Gastroesophageal sphincter (tissue), 4 donors: ENCODE measurements at regions not wholly inside any gene's neighbourhood (a gene's known extent, or its start where the extent isn't known, plus 50 kb on each side); places are given as distances from the start of the nearest gene placed in this dataset.

Experiments
- ATAC-seq: fragments of 150-250 bp; one replicate; pipeline ENCODE4 v1.9.1; 2016; ENCODE audit warnings: mild to moderate bottlenecking, moderate library complexity
- H3K27ac ChIP-seq, 4 donors: fragments of 200-600 bp; sonication (generic) in 3 of 4; 1 replicate in 3 of 4; 2 replicates in 1 of 4; pipeline ENCODE4 v1.5.1; 2016 to 2019
- H3K27me3 ChIP-seq: fragments of 200-600 bp; sonication (generic); one replicate; pipeline ENCODE4 v1.5.1; 2019
- H3K36me3 ChIP-seq, 2 donors: fragments of 200-600 bp; sonication (generic); one replicate each; pipeline ENCODE4 v1.5.1; 2019; ENCODE audit warnings: control low read depth in 1 of 2
- H3K4me1 ChIP-seq, 3 donors: fragments of 200-600 bp; sonication (generic); 1 replicate in 2 of 3; 2 replicates in 1 of 3; pipeline ENCODE4 v1.5.1; 2016 to 2019; ENCODE audit warnings: control low read depth in 2 of 3
- H3K4me3 ChIP-seq, 2 donors: fragments of 200-600 bp; sonication (generic); one replicate each; pipeline ENCODE4 v1.5.1; 2019; ENCODE audit warnings: mild to moderate bottlenecking in 1 of 2, moderate library complexity in 1 of 2
- H3K9me3 ChIP-seq, 3 donors: fragments of 200-600 bp; sonication (generic); one replicate each; pipeline ENCODE4 v1.5.1; 2017 to 2019; ENCODE audit warnings: control low read depth in 2 of 3
- CTCF ChIP-seq, 4 experiments: fragments of 200-600 bp in 2 of 4; fragments of 450-650 bp in 2 of 4; sonication (generic) in 1 of 4; IDR thresholded peaks; one replicate each; pipeline ENCODE4 v1.5.1; 2017 to 2019; ENCODE audit warnings: antibody characterized with exemption in 4 of 4, mild to moderate bottlenecking in 2 of 4, moderate library complexity in 2 of 4
- EP300 ChIP-seq: sonication (generic); formaldehyde crosslinking; IDR thresholded peaks from one replicate; pipeline ENCODE4 v1.6.1; 2017; ENCODE audit warnings: antibody characterized with exemption, mild to moderate bottlenecking
- POLR2A ChIP-seq, 2 donors: fragments of 450-650 bp; IDR thresholded peaks; one replicate each; pipeline ENCODE4 v1.6.1; 2017; ENCODE audit warnings: antibody characterized with exemption in 2 of 2, mild to moderate bottlenecking in 2 of 2, moderate library complexity in 1 of 2
- POLR2AphosphoS5 ChIP-seq: sonication (generic); formaldehyde crosslinking; IDR thresholded peaks from one replicate; pipeline ENCODE4 v1.6.1; 2017; ENCODE audit warnings: antibody characterized with exemption
- WGBS, 2 donors: methylation state at CpG; one replicate each; pipeline ENCODE4 v1.1.5; 2018; ENCODE audit warnings: low coverage in 1 of 2; 5-methylcytosine and 5-hydroxymethylcytosine counted together

- H3K27ac ChIP-seq, result no peak overlapping the region
Observed at GRCh38 chr22:33221568-33221967, 163.4 kb upstream of the SYN3 start.

GRCh38 chr22:33220476-33221080 is 162.4 kb upstream of the SYN3 start:
- H3K27ac ChIP-seq, result no peak overlapping the region

More at GRCh38 chr22:33221568-33221967, 163.4 kb upstream of the SYN3 start:
- Histone ChIP-seq H3K4me1 (no peaks in the 10 kb centered on the region), H3K27me3 (peaks cover 11% of the 10 kb centered on the region), H3K4me3 (peak overlapping the region in 1 of 2 donors; percentile 23), H3K9me3 (no peaks in the 10 kb centered on the region), H3K36me3 (no peaks in the 10 kb centered on the region)
- 46 to 47% methylated on average over 3 of the region's 3 CpGs for whole genome bisulfite sequencing, 2 donors
- TF ChIP-seq CTCF (IDR thresholded peaks at IDR 0.05) (no peak), EP300 (no peak), POLR2AphosphoS5 (no peak), POLR2A (IDR thresholded peaks at IDR 0.05) (no peak)
- ATAC-seq, result peak; percentile 50

DNA sequence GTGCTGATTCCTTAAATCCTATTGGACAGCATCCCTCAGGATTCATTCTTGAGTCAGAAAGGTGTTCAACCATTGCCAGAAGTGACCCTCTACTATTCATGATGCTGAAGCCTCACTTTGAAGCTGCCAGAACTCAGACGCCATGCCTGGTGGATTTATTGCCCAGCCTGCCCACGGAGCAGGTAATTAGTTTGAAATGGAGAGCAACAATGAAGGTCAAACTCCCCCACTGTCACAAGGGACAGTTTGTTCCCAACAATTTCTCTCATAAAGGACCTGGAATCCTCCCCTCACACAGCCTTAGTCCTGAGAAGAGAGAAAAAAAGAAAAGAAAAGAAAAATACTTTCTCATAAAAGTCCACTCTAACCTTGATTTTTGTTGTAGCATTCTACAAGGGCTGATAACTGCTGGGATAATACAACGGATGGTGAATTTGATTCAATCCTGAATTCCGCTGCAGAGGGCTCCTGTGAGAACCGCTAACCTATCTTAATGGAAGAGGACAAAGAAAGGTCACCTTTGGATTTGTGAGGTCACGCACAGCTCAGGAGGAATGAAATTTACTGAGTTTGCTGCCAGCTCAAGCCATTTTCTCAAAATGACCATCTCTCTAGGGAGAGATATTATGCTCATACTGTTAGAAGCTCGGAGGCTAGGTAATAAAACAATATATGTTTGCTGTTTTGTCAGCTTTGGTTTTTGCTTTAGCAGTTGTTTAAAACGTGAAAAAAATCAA is 161.6 kb upstream of the SYN3 start:
- H3K4me1 ChIP-seq, result no peaks in the 10 kb centered on the region
- 54 to 64% methylated on average over 6 to 7 of the region's 8 CpGs for WGBS, 2 donors
- H3K27ac ChIP-seq, result no peak overlapping the region
- no peaks in the 10 kb centered on the region for H3K36me3 ChIP-seq
- peaks cover 11% of the 10 kb centered on the region for H3K27me3 ChIP-seq
- H3K9me3 ChIP-seq, result no peaks in the 10 kb centered on the region
- ATAC-seq, result no peak
- TF ChIP-seq POLR2A (IDR thresholded peaks at IDR 0.05), result no peak
- TF ChIP-seq CTCF (IDR thresholded peaks at IDR 0.05), result no peak
- no peak for TF ChIP-seq POLR2AphosphoS5
- no peak for TF ChIP-seq EP300
- H3K4me3 ChIP-seq, result no peak overlapping the region

More at GRCh38 chr22:33220476-33221080, 162.4 kb upstream of the SYN3 start:
- Histone ChIP-seq H3K4me1 (no peaks in the 10 kb centered on the region), H3K36me3 (no peaks in the 10 kb centered on the region), H3K27me3 (peaks cover 11% of the 10 kb centered on the region), H3K4me3 (peak overlapping the region in 1 of 2 donors; percentile 23), H3K9me3 (no peaks in the 10 kb centered on the region)
- ATAC-seq, result no peak
- TF ChIP-seq EP300 (no peak), POLR2A (IDR thresholded peaks at IDR 0.05) (no peak), POLR2AphosphoS5 (no peak), CTCF (IDR thresholded peaks at IDR 0.05) (no peak)
- 43 to 53% methylated on average over 3 of the region's 5 CpGs for WGBS, 2 donors

GRCh38 chr22:33213383-33214075 is 155.3 kb upstream of the SYN3 start:
- peaks cover 12% of the 10 kb centered on the region for H3K27me3 ChIP-seq
- H3K4me3 ChIP-seq, result no peak overlapping the region
- TF ChIP-seq POLR2A (IDR thresholded peaks at IDR 0.05) (no peak), POLR2AphosphoS5 (no peak), CTCF (IDR thresholded peaks at IDR 0.05) (no peak), EP300 (no peak)
- 85 to 88% methylated on average over 12 to 15 of the region's 15 CpGs for WGBS, 2 donors
- no peak for ATAC-seq
- H3K4me1 ChIP-seq, result no peaks in the 10 kb centered on the region
- H3K9me3 ChIP-seq, result no peaks in the 10 kb centered on the region
- no peak overlapping the region for H3K27ac ChIP-seq
- H3K36me3 ChIP-seq, result no peaks in the 10 kb centered on the region
